ENCODE measurements at regions not wholly inside any gene's neighbourhood (a gene's known extent, or its start where the extent isn't known, plus 50 kb on each side); places are given as distances from the start of the nearest gene placed in this dataset.
A peak's percentile ranks its signal among the peaks of the same experiment; 100 is the strongest.

DNA sequence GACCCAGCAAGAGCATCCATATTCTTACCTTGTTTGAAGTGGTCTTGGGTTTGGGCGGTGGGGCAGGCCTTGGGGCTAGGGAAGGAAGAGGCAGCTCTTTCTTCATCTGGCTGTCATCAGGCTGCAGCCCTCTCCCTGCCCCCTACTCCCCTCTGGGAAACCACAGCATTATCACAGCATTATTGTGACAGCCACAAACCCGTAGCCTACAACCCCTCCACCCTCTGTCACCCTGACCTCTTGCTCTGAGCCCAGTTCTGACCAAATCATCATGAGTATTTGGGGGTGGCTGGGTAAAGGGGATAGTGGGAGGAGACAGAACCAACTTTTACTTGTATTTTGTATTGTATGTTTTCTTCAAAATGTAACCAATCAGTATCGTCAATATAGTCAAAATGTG lies 94.3 kb upstream of the ARRDC3 start:
- Histone ChIP-seq H3K9me3 (no peaks in the 10 kb centered on the region), H3K4me3 (no peak overlapping the region), H3K36me3 (no peaks in the 10 kb centered on the region), H3K27ac (no peak overlapping the region), H3K27me3 (ENCODE audit: low read depth) (no peaks in the 10 kb centered on the region), H3K4me1 (no peaks in the 10 kb centered on the region)
- no peak for DNase-seq
- ATAC-seq = no peak
- TF ChIP-seq, protein P1, sequence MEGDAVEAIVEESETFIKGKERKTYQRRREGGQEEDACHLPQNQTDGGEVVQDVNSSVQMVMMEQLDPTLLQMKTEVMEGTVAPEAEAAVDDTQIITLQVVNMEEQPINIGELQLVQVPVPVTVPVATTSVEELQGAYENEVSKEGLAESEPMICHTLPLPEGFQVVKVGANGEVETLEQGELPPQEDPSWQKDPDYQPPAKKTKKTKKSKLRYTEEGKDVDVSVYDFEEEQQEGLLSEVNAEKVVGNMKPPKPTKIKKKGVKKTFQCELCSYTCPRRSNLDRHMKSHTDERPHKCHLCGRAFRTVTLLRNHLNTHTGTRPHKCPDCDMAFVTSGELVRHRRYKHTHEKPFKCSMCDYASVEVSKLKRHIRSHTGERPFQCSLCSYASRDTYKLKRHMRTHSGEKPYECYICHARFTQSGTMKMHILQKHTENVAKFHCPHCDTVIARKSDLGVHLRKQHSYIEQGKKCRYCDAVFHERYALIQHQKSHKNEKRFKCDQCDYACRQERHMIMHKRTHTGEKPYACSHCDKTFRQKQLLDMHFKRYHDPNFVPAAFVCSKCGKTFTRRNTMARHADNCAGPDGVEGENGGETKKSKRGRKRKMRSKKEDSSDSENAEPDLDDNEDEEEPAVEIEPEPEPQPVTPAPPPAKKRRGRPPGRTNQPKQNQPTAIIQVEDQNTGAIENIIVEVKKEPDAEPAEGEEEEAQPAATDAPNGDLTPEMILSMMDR (IDR thresholded peaks at IDR 0.05) = no peak
- intact Hi-C loops (cut with DNase I) = no loop called here

DNA sequence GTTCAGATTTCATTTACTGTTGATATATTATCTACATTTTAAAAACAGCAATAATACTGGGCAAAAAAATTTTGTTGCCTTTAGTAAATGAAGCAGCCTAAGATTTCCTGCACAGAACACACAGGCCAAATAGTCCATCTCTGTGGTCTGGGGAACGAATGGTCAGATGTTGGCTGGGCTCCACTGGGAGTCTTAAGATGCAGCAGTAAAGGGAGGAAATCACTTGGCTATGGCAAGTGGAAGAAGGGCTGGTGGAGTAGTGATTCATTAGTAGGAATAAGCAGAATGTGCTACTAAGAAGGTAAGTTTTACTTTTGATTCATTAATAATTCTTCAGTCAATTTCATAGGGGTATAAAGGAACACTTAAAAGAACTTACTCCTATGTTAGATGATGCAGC lies 91.1 kb upstream of the ARRDC3 start:
- no peaks in the 10 kb centered on the region for H3K9me3 ChIP-seq
- ATAC-seq (no peak), DNase-seq (no peak)
- intact Hi-C loops (cut with DNase I) = no loop called here
- H3K27me3 ChIP-seq (ENCODE audit: low read depth) = no peaks in the 10 kb centered on the region
- H3K36me3 ChIP-seq = no peaks in the 10 kb centered on the region
- no peaks in the 10 kb centered on the region for H3K4me1 ChIP-seq
- TF ChIP-seq, protein P1 (IDR thresholded peaks at IDR 0.05) = no peak
- no peak overlapping the region for H3K4me3 ChIP-seq
- no peak overlapping the region for H3K27ac ChIP-seq

DNA sequence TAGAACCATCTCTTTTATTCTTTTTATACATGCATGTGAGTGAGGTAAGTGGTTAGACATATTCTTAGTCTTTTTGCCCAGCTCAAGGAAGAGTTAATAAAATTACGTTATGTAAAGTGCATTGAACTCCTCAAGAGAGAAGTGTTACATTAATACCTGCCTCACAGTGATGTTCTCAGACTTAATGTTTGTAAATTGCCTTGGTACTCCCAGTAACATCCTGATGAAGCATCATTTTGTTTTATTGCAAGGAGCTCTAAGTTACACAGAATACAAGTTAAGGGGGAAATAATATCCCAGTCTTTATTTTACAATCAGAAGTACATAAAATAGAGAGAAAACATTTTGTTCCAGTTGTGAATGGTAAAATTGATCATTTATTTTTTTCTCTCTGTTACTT lies 89.5 kb upstream of the ARRDC3 start:
- no peaks in the 10 kb centered on the region for H3K9me3 ChIP-seq
- TF ChIP-seq, protein P1 (IDR thresholded peaks at IDR 0.05) = no peak
- no peaks in the 10 kb centered on the region for H3K27me3 ChIP-seq (ENCODE audit: low read depth)
- H3K27ac ChIP-seq = no peak overlapping the region
- ATAC-seq (no peak), DNase-seq (no peak)
- intact Hi-C loops (cut with DNase I) = no loop called here
- H3K4me1 ChIP-seq = peaks cover 4% of the 10 kb centered on the region
- no peaks in the 10 kb centered on the region for H3K36me3 ChIP-seq
- no peak overlapping the region for H3K4me3 ChIP-seq

DNA sequence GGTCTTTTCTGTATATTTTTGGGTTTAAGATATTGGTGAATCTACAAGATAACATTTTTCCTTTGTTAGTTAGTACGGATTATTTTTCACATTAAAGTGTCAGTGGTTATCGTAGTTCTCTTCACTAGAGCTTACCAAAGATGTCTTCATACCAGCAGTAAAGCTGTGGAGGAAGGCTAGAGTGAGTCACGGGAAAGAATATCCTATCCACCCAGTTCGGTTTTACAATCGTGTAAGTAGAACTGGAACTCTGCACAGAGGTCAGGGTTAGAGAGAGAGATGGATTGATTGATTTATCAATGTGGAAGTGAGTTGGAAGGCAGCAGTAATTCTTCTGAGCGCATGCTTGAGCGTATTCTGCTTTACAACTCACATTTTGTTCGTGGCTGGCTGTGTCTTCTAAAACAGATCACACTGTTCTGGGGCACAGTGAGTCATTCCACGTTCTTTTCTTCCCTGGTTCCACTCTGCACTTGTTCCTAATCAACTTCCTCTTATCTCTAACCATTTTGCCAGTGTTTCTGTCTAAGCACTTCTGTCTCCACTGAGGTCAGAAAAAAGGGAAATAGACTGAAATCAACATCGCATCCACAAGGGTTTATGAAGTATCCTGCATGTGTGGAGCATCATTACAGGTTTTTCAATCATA lies 86.5 kb upstream of the ARRDC3 start:
- no peak overlapping the region for H3K4me3 ChIP-seq

DNA sequence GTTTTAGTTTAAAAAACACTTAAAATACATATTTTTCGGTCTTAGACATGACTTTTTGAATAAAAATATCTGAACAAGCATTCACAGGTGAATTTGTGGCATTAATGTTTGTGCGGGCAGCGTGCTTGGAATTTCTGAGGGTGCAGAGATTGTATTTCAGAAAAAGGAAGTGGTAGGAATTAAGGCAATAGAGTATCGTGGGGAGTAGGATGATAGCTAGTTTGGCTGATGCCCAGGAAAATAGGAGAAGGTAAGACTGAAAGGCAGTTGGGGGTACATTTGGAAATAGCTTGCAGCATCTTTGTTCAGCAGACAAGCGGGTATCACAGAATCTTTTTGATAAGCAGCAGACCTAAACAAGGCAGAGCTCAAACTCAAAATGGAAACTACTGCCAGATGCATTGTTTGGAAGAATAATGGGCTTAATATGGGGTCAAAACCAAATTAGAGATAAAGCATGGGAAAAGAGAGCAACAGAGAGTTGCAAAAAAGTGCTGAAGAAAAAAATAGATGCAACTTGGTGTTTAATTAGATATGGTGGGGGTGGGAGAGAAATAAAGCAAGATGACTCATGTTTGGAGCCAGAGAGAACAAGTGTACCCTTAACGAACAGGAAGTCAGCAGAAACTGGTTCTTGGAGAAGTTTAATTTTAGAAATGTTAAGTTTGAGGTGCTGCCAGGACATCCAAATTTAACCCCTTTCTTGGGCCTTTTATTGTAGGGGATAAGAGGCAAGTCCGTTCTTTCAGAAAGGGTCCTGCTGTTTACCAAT lies 85.7 kb upstream of the ARRDC3 start:
- DNase-seq = no peak
- Histone ChIP-seq H3K36me3 (no peaks in the 10 kb centered on the region), H3K27me3 (ENCODE audit: low read depth) (no peaks in the 10 kb centered on the region), H3K27ac (peak overlapping the region; percentile 67), H3K4me1 (peaks cover 4% of the 10 kb centered on the region), H3K9me3 (no peaks in the 10 kb centered on the region), H3K4me3 (no peak overlapping the region)
- TF ChIP-seq, protein P1 (IDR thresholded peaks at IDR 0.05) = no peak
- intact Hi-C loops (cut with DNase I) = no loop called here
- peak; percentile 73 to 80 for ATAC-seq

More for the DNA sequence above, 86.5 kb upstream of the ARRDC3 start:
- DNase-seq (no peak), ATAC-seq (peak; percentile 82 to 90)
- peak overlapping the region; percentile 67 for H3K27ac ChIP-seq
- no peaks in the 10 kb centered on the region for H3K9me3 ChIP-seq
- H3K27me3 ChIP-seq (ENCODE audit: low read depth) = no peaks in the 10 kb centered on the region
- H3K4me1 ChIP-seq = peaks cover 4% of the 10 kb centered on the region
- TF ChIP-seq, protein P1 (IDR thresholded peaks at IDR 0.05) = no peak
- H3K36me3 ChIP-seq = no peaks in the 10 kb centered on the region
- intact Hi-C loops (cut with DNase I) = no loop called here

Data from lower lobe of right lung (tissue), 2 donors.